GM08714 (cell line): ENCODE measurements at regions not wholly inside any gene's neighbourhood (a gene's known extent, or its start where the extent isn't known, plus 50 kb on each side); places are given as distances from the start of the nearest gene placed in this dataset.

ENCODE experiments used
- H3K4me3 ChIP-seq: fragments of 200-500 bp; sonication (Bioruptor generic); 2 replicates; pipeline ENCODE4 v1.5.1; 2014; ENCODE audit warnings: mild to moderate bottlenecking, low read length, inconsistent platforms
- ZNF274 ChIP-seq: IDR thresholded peaks from 2 replicates; pipeline ENCODE4 v1.6.1; 2012; ENCODE audit warnings: mild to moderate bottlenecking, low read depth, low read length

DNA sequence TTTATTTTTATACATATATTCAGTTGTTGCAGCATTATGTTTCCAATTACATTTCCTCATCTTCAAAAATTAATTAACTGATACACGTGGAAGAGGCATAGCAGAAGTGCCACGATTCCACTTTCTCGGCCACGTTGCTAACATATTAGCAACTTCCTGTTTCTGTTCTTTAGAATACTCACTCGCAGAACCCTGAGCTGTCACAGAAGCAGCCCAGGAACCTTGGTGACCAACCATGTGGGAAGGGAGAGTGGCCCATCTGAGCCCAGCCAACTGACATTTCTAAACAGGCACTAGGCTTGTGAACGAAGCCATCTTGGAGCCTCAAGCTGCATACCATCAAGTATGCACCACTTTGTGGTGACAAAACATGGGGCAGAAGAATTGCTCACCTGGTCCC is 350.1 kb downstream of the CBLN2 start:
- no peak overlapping the region for H3K4me3 ChIP-seq
- no peak for TF ChIP-seq ZNF274

GRCh38 chr18:72187956-72188355 is 356.2 kb downstream of the CBLN2 start:
- TF ChIP-seq ZNF274 = no peak
- H3K4me3 ChIP-seq = no peak overlapping the region

- H3K4me3 ChIP-seq = no peak overlapping the region
- TF ChIP-seq ZNF274 = no peak
Observed at GRCh38 chr18:72181241-72181764, 362.8 kb downstream of the CBLN2 start.

DNA sequence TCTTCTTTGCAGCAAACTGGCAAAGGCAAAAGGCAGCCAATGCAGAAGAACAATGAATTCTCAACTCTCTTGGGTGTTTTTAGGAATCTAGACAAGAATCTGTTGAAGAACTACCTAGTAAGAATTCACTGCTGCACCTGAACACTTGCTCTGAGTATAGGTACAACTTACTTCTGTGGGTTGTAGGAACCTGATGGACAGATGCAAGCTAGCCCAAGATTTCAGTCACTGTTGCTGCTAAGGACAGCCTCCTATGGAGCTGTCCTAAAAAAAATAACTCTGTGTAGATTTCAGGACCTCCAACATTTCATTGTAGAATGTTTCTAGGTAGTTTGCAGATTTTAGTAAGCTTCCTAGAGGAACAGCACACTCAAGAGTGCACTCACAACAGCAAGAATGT is 363.5 kb downstream of the CBLN2 start:
- no peak for TF ChIP-seq ZNF274
- H3K4me3 ChIP-seq = no peak overlapping the region

- H3K4me3 ChIP-seq = no peak overlapping the region
- no peak for TF ChIP-seq ZNF274
Observed at GRCh38 chr18:72174972-72175649, 369.0 kb downstream of the CBLN2 start.

GRCh38 chr18:72171596-72171995 is 372.5 kb downstream of the CBLN2 start:
- TF ChIP-seq ZNF274 = no peak
- no peak overlapping the region for H3K4me3 ChIP-seq

DNA sequence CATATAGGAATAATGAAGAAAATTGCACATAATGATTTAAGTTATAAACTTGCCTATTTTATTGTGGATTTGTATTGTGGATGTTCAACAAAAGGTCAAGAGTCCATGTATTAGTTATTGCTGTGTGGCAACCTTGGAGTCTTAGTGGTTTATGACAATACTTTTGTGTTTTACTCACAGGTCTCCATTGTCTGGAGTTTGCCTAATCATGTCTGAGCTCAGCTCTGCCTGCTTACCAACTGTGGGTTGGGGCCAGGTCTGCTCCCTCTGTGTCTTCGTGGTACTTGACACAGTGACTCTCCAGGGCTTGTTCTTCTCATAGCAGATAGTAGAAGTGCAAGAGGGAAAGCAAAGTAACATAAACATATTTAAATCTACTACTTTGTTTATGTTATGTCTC is 382.5 kb downstream of the CBLN2 start:
- TF ChIP-seq ZNF274 = no peak

DNA sequence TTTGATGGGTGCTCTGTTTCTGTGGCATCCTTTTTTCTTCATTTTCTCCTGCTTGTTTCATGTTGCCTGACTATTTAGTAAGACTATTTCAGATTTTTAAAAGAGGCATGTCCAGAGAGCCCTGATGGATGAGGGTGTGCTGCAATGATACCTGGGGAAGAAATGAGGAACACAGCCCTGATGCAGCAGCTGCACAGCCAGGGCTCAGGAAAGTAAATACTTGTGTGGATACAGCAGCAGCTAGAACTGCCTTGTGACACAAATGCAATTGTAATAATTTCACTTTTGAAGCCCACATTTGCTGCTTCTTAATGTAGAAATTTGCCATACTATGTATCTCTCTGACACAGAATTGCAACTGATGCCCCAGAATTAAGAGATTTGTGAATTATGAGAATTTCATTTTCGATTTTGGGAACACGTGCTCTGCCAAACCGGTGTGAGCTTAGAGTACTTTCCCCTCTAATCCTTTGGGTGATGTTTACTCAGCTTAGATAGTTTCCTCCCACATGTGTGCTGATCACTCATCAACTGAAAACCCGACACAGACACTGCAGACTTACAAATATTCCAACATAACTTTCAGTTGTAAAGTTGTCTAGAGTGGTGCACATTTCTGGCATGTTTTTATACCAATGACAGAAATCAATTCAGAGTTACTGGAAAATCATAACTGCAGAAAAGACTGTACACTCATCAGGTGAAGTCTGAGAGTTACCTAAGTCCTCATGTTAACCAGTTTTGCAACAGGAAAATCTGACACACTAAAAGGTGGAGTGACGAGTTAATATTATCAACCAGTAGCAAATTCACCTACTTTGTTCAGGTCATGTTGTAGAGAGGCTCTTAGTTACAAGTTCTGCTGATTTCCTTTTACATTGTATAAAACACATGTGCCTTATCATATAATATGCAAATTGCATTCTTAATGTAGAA is 383.4 kb downstream of the CBLN2 start:
- TF ChIP-seq ZNF274 = no peak
- no peak overlapping the region for H3K4me3 ChIP-seq

More for the DNA sequence above, 382.5 kb downstream of the CBLN2 start:
- H3K4me3 ChIP-seq = no peak overlapping the region

DNA sequence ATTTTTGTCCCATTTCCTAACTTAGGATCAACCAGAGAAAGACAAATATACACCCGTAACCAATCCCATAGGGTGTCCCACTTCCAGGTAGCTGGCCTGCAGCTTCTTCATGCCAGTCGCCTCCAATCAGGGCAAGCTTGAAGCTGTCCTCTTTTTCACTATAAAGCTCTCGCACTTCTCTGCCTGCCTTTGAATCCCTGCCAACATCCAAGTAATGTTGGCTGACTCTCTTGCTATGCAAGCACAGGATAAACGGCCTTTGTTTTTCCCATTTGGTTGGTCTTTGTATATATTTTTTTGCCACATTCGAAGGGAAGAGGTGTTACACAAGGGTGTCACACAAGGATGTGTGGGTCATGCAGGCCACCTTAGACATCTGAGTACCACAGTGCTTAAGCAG is 388.8 kb downstream of the CBLN2 start:
- TF ChIP-seq ZNF274 = no peak
- no peak overlapping the region for H3K4me3 ChIP-seq

DNA sequence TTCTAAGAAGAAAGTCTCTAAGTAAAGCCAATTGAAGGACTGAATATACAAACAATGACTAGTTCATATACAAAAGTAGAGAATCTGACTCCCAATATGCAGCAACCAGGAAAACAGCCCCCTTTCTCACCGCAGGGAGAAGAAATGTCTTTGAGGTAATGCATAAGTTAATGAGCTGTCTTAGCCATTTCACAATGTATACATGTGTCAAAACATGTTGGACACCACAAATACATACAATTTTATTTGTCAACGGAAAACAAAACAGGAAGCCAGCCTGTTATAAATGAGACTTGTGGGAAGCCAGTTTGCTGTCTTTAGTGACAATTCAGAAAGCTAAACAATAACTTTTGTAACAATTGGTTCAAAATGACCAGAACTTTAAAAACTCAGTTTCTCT is 389.2 kb downstream of the CBLN2 start:
- no peak overlapping the region for H3K4me3 ChIP-seq
- TF ChIP-seq ZNF274 = no peak

DNA sequence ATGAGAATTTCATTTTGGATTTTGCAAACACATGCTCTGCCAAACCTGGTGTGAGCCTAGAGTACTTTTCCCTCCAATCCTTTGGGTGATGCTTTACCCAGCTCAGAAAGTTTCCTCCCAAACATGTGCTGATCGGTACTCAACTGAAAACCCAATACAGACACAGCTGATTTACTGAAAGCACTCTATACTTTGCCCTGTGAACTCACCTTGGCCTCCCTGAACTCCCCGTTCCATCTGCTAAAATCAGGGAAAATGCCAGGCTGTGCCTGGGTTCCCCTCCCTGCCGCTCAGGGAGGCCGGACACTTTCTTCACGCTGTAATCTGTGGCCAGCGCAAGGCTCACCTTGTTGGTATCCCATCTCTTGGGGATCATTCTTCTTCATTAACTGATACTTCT is 391.2 kb downstream of the CBLN2 start:
- H3K4me3 ChIP-seq = no peak overlapping the region

DNA sequence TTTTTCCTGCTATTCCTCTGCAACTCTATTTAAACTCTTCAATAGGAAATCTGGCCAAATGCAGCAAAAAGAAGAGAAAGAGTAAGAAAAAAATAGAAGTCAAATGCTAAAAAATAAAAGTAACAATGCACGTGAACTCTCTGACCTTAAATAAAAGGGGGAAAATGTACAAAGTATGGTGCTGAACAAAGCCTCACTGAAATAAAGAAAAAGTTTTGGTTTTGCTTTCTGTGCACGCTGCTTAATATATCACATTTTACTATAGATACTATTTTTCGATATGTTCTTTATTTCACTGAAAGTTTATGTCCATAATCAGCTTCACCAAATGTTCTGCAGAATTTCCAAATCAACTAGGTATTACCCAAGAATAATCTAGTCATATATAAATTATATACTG is 396.3 kb downstream of the CBLN2 start:
- no peak for TF ChIP-seq ZNF274

More for the DNA sequence above, 391.2 kb downstream of the CBLN2 start:
- TF ChIP-seq ZNF274 = no peak

GRCh38 chr18:72140007-72140406 is 404.1 kb downstream of the CBLN2 start:
- H3K4me3 ChIP-seq = no peak overlapping the region
- TF ChIP-seq ZNF274 = no peak

More for the DNA sequence above, 396.3 kb downstream of the CBLN2 start:
- no peak overlapping the region for H3K4me3 ChIP-seq

GRCh38 chr18:72128649-72129048 is 415.5 kb downstream of the CBLN2 start:
- H3K4me3 ChIP-seq = no peak overlapping the region
- TF ChIP-seq ZNF274 = no peak

DNA sequence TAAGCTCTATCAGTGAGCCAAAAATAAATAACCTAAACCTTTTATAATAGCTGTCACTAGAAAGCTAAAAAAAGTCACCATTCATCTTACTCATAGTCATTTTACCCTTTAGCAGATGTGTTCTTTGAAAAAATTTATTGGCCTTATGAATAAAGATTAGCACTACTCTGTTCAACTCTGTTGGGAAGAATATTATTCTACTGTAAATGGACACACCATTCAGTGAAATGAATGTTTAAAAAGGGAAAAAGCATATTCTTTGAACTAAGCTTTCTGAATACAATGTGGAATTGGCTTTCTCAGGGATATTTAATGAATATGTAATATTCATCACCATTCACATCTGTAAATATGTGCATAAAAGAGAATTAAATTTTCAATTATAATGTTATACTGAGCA is 422.0 kb downstream of the CBLN2 start:
- no peak for TF ChIP-seq ZNF274
- H3K4me3 ChIP-seq = no peak overlapping the region
